RPMI7951 (cell line): ENCODE measurements at regions not wholly inside any gene's neighbourhood (a gene's known extent, or its start where the extent isn't known, plus 50 kb on each side); places are given as distances from the start of the nearest gene placed in this dataset.
A peak's percentile ranks its signal among the peaks of the same experiment; 100 is the strongest.
"Not testable (repeated sequence)": the region's sequence is repeated elsewhere in the genome, so short reads cannot be mapped to it uniquely, and the experiment has no call there.

Experiments
- DNase-seq: peaks from one replicate; pipeline ENCODE4 v3.0.0-alpha.2; 2012; ENCODE audit warnings: low read depth

DNA sequence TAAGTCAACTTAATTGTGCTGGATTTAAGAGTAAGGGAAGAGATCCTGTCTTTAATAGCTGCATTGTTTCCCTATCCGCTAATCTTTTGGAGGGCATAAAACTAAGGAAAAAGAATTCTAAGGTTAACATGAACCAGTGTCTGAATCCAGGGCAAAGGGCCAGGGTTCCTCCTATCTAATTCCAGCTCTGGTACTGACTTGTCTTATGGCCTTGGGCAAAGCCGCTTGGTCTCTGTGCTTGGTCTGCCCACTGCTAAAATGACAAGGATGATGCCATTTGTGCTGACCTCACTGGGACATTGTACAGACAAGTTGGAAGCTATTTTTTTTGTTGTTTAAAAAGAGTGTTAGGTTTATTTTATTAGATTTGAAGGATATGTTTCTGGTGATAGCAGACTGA lies 334.7 kb upstream of the PIK3R1 start:
- DNase-seq = peak; percentile 27

DNA sequence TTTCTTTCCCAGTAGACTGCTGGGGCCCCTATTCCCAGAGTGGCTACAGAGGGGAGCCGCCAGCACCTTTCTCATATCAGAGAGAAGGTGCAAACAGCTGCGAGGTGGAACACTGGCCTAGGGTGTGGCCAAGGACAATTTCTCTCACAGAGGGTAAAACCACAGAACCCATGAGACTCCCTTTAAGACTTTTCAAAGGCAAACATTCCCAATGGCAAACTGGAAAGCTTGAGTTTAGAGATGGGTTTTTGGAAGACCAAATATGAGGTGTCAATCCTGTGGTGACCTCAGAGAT lies 335.1 kb upstream of the PIK3R1 start:
- DNase-seq = no peak

DNA sequence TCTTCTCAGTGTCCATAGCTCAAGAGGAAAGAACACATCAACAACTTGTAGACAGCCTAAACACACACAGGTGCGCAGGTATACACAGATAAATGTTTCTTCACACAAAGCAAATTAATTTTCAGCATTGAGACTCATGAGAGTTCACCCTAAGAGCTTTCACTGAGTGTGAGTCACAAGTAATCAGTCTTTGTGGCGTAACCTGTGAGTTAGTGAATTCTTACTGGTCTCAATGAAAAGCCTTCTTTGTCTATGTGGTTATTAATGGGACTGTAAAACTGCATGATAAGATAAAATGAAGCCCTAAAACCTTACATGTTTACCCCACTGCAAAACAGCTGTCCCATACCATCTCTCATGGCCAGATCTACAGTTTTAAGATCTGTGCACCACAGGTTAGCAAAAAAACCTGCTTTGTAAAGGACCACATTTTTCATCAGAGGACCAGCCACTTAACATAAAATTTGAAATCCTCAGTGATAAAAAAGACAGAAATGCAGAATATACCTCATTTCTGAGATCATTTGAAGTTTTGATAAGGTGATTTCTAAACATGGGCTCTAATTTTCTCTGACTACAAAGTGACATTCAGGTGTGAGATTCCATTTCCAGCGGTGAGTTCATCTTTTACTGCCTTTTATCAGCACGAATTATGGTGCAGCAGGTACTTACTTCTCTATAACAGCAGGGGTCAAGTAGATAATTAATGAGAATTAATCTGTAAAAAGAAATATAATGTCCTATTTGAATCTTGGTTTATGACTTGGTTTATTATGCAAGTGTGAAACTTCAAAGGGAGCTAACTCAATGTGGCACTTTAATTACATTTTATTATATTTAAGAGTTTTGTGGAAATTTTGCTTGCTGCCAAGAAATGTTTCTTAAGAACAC lies 335.7 kb upstream of the PIK3R1 start:
- peak; percentile 41 for DNase-seq

DNA sequence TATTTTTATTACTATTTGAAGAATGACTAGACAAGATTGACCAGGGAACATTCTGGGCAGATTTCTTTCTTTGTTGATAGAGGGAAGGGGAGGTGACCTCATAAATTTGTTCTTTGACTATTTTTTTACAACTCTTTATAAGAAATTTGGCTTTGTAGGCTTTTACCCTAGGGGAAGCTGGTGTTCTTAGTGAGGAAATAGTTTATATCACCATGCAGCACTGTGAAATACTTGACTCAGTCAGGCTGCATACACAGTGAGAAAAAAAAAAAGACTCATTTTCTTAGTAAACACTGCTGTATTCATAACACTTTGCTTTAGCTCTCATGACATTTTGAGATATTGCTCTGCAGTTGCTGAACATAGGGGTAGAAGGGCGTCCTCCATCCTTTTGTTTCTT lies 336.6 kb upstream of the PIK3R1 start:
- no peak for DNase-seq

DNA sequence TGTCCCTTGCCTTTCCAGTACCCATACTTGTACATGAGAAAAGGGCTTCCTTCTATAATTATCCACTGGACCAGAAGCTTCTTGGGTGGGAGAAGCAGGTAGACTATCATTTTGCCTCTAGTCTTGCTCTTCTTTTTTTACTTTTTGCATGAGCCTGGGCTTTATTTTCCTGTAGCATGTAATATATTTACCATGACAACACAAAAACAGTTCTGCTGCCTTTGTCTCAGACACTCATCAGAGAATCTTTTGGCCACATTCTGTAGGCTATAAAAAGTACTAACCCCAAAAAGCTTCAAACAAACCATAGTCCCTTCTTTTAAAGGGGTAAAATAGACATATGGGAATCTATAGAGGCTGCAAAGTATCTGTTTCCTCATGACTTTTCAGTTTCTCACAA lies 339.2 kb upstream of the PIK3R1 start:
- DNase-seq = no peak

DNA sequence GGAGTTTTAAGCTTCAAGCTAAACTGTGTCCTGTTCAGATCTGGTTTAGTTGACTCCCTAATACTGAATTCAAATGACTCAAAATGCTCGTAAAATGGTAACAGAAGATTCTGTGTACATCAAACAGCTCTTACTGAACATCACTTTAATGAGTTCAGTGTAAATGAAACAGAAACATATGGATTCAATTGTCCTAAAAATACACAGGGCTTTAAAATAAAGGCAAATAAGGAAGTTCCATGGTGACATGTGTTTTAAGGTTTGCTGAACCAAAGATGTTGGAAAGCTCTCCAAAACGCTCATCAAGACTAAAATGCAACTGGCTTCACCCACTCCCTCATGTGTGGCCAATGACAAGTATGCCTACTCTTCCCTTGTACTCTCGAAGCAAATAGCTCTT lies 340.0 kb upstream of the PIK3R1 start:
- peak; percentile 19 for DNase-seq

DNA sequence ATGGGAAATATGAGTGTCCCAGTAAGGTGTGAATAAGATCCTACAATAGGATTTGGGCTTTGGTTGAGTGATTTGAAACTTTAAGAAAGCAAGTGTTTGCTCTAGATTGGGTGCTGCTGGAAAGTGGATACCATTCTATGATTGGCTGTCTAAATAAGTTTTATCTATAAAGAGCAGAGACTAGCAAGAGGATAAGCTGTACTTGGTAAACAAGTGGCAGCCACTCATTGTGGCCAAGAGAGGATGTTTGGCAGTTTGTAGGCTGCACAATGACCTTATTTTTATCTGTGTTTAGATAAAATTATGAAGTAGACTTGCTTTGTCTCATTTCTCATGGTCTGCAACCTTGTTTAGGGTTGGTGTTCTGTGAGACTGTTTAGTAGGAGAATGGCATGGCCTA lies 341.6 kb upstream of the PIK3R1 start:
- no peak for DNase-seq

DNA sequence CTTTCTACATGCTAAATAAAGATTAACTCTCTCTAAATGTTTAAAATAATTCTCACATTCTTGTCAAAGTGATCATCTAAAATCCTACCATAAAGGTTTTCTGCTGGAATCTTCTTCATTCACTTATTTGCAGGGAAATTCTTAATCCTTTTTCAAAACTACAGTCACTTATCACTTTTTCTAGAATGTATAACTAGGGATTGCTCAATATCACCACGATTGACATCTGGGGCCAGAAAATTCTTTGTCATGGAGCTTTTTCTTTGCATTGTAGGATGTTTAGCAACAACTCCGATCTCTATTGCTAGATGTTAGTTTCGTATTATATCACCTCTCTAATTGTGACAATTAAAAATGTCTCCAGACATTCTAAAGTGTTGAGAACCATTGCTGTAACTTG lies 344.9 kb upstream of the PIK3R1 start:
- DNase-seq = no peak

DNA sequence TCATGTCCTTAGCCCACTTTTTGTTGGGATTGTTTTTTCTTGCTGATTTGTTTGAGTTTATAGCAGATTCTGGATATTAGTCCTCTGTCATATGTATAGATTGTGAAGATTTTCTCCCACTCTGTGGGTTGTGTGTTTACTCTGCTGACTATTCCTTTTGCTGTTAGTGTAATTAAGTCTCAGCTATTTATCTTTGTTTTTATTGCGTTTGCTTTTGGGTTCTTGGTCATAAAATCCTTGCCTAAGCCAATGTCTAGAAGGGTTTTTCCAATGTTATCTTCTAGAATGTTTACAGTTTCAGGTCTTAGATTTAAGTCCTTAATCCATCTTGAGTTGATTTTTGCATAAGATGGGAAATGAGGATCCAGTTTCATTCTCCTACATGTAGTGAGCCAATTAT lies 351.2 kb upstream of the PIK3R1 start:
- not testable (repeated sequence) for DNase-seq

DNA sequence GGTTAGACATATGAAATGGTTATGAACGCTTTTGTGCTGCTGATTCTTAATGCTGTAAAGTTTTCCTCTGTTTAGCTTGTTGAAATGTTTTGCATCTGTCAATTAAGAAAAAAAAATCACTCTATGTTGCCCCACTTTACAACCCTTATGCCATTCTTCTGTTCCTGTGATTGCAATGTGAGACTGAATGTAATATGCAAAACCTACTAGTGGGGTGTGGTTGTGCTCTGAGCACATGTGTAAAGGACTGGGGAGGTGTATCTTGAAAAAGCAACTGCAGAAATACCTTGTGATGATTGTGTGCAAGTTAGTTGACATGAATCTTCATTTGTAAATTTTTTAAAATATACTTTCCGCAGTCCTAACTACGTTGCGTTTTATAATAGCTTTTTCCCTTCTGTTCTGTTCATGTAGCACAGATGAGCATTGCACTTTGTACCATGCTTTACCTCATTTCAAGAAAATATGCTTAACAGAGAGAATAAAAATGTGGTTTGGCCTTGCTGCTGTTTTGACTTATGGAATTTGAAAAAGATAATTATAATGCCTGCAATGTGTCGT lies 357.0 kb upstream of the PIK3R1 start:
- DNase-seq = no peak

DNA sequence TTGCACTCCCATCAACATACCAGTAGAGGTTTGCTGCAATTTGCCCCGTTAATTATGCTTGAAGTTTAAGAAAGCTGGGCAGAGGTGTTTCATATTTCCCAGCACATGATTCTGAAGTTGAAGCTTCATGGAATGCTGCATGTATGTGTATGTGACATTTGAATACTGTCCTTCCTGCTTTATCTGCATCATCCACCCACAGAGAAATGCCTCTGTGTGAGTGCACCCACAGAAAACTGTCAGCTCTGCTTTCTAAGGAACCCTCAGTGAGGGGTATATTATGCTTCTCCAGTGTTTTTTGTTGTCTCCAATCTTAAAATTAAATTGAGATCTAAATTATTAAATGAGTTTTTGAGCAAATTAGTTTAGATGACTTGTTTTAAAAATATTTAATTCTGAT lies 358.1 kb upstream of the PIK3R1 start:
- no peak for DNase-seq

DNA sequence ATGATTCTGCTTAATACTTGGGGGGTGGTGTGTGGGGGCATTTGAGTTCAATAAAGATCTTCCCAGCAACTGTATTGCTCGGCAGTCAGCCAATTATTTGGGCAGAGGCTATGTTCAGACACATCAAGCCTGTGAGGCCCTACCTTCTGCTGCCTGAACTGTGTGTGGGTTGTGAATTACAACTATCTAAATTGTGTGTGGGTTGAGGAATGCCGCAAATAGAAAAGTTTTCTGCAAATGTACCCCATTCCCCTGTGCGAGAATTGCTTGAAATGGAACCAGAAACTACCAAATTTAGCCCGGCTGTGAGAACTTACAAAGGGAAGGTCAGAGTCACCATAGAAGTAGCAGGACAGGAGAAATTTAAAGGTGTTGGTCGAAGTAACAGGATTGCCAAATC lies 360.0 kb upstream of the PIK3R1 start:
- no peak for DNase-seq

DNA sequence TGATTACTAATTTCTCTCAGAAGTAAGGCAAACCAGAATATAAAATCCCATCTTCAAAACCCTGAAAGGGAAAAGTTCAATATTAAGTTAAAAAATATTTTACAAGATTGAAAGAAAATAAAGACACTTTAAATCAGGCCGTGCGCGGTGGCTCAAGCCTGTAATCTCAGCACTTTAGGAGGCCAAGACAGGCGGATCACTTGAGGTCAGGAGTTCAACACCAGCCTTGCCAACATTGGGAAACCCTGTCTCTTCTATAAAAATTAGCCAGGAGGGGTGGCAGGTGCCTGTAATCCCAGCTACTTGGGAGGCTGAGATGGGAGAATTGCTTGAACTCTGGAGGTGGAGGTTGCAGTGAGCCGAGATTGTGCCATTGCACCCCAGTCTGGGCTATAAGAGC lies 364.6 kb upstream of the PIK3R1 start:
- DNase-seq = not testable (repeated sequence)

DNA sequence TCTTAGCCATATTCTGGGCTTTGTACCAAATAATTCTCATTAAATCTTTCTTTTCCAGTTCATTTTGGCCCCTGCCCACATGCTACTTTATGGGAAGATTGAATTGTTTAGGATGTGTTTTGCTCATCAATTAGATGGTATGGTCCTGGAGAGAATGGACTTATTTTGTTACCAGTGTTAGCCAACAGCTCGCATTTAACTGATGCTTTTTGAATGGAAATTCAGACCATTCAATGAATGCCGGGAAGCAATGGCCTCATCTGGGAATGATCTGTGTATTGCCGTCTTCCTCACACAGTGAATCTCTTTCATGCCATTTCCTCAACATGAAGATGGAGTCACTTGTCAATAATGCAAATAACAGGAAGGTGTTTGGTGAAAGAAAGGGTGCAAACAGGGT lies 370.6 kb upstream of the PIK3R1 start:
- no peak for DNase-seq

DNA sequence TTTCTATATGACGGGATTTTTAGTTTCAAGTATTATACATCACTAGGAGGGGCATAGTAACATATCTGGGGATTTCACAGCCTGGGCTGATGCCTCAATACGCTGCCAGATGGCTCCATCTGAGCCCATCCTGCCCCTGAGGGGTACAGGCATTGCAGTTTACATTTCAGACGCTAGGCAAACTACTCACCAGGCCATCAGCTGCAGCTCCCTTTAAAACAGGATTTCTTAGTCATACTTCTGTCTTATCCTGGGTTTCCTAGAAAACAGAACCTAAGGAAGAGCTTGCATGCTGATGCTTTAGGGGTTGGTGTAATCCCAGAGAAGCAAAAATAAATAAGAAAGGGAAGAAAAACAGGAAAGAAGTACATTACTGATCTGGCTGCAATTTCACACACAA lies 372.8 kb upstream of the PIK3R1 start:
- peak; percentile 46 for DNase-seq

DNA sequence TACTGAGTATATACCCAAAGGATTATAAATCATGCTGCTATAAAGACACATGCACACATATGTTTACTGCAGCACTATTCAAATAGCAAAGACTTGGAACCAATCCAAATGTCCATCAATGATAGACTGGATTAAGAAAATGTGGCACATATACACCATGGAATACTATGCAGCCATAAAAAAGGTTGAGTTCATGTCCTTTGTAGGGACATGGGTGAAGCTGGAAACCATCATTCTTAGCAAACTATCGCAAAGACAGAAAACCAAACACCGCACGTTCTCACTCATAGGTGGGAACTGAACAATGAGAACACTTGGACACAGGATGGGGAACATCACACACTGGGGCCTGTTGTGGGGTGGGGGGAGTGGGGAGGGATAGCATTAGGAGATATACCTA lies 378.3 kb upstream of the PIK3R1 start:
- not testable (repeated sequence) for DNase-seq

DNA sequence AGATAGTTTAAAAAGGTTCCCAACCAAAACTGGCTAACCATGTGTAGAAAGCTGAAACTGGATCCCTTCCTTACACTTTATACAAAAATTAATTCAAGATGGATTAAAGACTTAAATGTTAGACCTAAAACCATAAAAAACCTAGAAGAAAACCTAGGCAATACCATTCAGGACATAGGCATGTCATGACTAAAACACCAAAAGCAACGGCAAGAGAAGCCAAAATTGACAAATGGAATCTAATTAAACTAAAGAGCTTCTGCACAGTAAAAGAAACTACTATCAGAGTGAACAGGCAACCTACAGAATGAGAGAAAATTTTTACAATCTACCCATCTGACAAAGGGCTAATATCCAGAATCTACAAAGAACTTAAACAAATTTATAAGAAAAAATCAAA lies 379.1 kb upstream of the PIK3R1 start:
- DNase-seq = not testable (repeated sequence)

DNA sequence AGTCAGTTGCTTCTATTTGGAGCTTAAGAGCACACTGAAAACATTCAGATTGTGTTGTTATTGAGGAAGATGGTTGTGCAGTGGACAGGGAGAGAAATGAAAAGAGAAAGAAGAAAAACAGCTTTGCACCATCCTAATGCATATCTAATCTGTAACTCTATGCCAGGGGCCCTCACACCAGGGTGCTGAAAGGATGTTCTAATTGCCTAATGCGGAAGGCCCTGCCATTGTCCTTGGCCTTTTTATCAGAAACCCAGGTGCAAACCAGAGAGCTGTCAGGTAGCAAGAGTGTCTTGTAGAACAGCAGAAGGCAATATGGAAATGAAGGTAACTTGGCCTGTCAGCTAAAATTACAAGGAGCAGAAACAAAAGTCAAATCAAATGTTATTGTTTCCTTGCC lies 384.5 kb upstream of the PIK3R1 start:
- no peak for DNase-seq

DNA sequence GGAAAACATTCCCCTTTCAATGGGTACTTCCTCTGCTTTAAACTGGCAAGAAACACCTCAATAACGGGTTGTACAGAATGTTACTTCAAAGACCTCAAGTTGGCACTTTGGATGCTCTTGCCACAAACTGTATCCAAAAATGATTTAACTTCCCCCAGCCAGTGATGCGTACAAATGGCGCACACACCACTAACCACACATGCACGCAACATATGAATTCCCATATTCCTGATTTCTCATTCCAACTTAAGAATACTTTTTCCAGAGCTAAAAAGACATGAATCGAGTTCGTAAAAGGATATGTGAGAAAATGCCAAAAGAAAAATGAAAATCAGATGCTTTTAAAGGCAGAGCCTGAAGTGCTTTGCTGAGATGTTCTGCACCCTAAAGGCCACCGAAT lies 388.0 kb upstream of the PIK3R1 start:
- no peak for DNase-seq

DNA sequence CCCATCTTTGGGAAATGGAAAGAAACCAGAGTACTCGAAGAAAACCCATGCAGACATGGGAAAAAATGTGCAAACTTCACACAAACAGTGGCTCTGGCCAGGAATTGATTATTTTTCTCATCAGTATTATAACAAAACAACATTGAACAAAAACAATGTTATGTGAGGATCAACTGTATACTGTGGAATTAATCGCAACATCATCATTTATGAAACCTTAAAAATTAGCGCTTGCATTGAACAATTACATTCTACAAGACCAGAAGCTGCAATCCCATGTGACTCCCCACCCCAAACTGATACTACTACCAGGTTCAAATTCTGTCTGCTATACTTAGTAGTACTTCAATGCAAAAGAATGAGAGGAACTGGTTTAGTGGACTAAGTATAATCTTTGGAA lies 390.7 kb upstream of the PIK3R1 start:
- no peak for DNase-seq

DNA sequence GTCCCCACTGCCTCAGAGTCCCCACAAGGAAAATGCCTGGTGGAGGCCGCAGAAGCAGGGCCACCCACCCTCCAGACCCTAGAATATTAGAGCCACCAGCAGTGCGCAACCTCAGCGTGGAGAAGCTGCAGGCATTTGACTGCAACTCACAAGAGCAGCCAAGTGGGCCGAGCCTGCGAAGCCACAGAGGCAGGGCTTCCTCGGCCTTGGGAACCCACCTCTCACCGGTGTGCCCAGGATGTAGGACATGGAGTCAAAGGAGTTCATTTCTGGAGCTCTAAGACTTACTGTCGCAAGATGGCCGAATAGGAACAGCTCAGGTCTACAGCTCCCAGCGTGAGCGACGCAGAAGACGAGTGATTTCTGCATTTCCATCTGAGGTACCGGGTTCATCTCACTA lies 397.9 kb upstream of the PIK3R1 start:
- no peak for DNase-seq

DNA sequence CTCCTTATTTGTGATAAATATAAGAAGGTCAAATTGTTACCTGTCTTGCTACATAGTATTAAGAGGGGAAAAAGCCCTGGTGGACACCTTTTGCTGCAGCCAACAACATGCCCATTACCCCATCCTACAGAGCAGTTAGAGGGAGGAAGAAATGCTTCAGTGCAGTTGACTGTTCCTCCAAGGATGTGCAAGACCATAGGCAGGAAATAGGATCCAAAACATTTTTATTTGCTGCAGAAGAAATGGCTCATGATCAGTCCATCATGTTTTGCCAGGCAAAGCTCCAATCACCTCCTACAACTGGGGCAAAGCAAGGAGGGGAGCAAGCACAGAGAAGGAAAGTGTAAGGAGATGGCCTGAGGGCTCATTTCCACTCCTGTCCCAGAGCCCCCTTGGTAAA lies 399.1 kb upstream of the PIK3R1 start:
- no peak for DNase-seq

DNA sequence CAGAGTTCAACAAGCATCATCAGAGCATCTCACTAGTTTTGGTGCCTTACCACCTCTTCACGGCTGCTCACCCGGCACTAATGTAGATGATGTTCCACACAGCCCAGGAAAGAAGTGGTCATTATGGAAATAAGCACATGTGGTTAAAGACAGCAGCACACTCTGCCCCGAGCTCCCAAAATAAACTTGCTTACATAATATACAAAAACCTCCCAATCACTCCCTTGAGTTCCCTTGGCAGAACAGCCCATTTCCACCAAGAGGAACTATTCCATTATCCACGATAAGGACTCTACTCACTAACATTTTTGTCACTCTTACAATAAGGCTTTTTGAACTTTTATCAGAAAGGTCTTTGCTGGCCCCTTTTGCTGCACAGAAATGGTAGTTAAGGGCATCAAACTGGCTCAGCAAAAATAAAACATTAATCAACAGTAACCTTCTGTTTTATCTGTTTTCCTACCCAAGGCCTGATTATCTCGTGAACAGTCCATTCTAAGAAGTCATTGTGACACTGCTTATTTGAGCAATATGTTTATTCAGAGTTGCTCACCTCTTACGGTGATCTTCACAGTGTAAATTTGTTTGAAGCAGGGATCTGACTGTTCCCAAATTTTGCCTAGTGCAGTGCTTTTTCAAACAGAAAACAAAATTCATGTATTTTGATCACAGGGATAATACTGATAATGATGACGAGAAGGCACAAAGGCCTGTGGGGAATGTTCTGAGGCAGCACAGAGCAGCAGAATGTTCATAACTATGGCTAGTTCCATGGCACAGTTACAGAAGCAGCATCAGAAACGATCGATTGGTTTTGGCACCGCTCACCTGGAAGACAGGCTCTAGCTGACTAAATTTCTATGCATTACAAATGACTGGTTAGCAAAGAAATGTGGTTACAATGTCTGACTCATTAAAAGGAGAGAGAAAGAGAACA lies 399.8 kb upstream of the PIK3R1 start:
- DNase-seq = no peak
